KOPT-K1 (cell line): ENCODE measurements at regions not wholly inside any gene's neighbourhood (a gene's known extent, or its start where the extent isn't known, plus 50 kb on each side); places are given as distances from the start of the nearest gene placed in this dataset.
"Not testable (repeated sequence)": the region's sequence is repeated elsewhere in the genome, so short reads cannot be mapped to it uniquely, and the experiment has no call there.

ENCODE experiments used
- H3K27ac ChIP-seq: fragments of 200-600 bp; sonication (generic); 2 replicates; pipeline ENCODE4 v1.5.1; 2016; ENCODE audit warnings: antibody characterized with exemption, mild to moderate bottlenecking, low read depth, low read length; ENCODE audit not compliant: poor library complexity, severe bottlenecking
- H3K36me3 ChIP-seq: fragments of 200-600 bp; sonication (generic); 2 replicates; pipeline ENCODE4 v1.5.1; 2017; ENCODE audit warnings: antibody characterized with exemption, mild to moderate bottlenecking, low read length, moderate library complexity; ENCODE audit not compliant: insufficient read depth
- H3K9me3 ChIP-seq: fragments of 200-600 bp; sonication (generic); 2 replicates; pipeline ENCODE4 v1.5.1; 2017; ENCODE audit warnings: antibody characterized with exemption, low read length, mild to moderate bottlenecking; ENCODE audit not compliant: insufficient read depth, poor library complexity, severe bottlenecking

DNA sequence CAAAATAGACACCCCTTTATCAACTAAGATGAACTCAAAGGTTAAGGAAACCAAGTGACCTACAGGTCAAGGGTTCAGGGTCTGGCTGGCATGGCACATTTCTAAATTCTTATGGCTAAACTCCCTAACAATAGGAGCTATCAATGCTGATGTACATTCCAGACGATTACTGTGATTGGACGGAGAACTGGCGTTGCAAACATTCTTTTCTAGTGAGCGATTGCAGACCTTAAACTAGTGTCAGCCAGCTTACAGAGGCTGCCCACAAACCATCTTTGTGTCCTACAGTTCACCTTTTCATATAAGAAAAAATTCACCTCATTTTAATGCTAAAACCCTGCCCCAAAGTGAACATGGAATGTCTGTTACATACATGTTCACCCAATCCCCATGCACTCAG is 382.9 kb downstream of the MAT2B start:
- no peak overlapping the region for H3K27ac ChIP-seq
- no peaks in the 10 kb centered on the region for H3K36me3 ChIP-seq
- no peaks in the 10 kb centered on the region for H3K9me3 ChIP-seq

- Histone ChIP-seq H3K27ac (no peak overlapping the region), H3K9me3 (no peaks in the 10 kb centered on the region), H3K36me3 (no peaks in the 10 kb centered on the region)
These were observed 383.9 kb downstream of the MAT2B start for GRCh38 chr5:163889369-163889768.

- Histone ChIP-seq H3K27ac (no peak overlapping the region), H3K9me3 (no peaks in the 10 kb centered on the region), H3K36me3 (no peaks in the 10 kb centered on the region)
These were observed 384.8 kb downstream of the MAT2B start for GRCh38 chr5:163890261-163890660.

- no peaks in the 10 kb centered on the region for H3K36me3 ChIP-seq
- H3K9me3 ChIP-seq, result no peaks in the 10 kb centered on the region
- no peak overlapping the region for H3K27ac ChIP-seq
These were observed 387.9 kb downstream of the MAT2B start for GRCh38 chr5:163893281-163893680.

GRCh38 chr5:163894645-163895044 is 389.2 kb downstream of the MAT2B start:
- Histone ChIP-seq H3K27ac (no peak overlapping the region), H3K36me3 (no peaks in the 10 kb centered on the region), H3K9me3 (no peaks in the 10 kb centered on the region)

- Histone ChIP-seq H3K36me3 (no peaks in the 10 kb centered on the region), H3K27ac (no peak overlapping the region), H3K9me3 (no peaks in the 10 kb centered on the region)
These were observed 393.5 kb downstream of the MAT2B start for GRCh38 chr5:163898873-163899272.

DNA sequence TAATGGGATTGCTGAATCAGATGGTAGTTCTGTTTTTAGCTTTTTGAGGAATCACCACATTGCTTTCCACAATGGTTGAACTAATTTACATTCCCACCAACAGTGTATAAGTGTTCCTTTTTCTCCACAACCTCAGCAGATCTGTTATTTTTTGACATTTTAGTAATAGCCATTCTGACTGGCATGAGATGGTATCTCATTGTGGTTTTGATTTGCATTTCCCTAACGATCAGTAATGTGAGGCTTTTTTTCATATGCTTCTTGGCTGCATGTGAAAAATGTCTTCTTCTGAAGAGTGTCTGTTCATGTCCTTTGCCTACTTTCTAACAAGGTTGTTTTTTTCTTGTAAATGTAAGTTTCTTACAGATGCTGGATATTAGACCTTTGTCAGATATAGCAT is 402.4 kb downstream of the MAT2B start:
- not testable (repeated sequence) for H3K36me3 ChIP-seq, H3K9me3 ChIP-seq, H3K27ac ChIP-seq

DNA sequence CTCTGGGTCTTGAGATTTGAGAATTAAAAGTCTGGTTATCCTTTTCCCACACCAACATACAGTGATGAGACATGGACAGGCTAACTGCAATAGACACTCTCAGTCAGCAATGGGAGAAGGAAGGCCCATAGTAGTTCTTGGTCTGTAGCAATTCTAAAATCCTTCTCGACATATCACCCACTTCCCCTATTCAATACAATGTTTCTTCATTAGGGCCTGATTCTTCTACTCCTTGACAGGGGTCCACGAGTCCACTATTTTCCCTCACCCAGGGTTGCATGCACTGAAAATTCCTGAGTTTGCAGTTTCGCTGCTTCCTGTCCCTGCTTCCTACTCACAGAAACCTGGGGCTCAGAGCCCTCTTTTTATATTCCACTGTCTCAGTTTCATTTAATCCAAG is 402.8 kb downstream of the MAT2B start:
- Histone ChIP-seq H3K36me3 (no peaks in the 10 kb centered on the region), H3K9me3 (no peaks in the 10 kb centered on the region), H3K27ac (no peak overlapping the region)

GRCh38 chr5:163910226-163910625 is 404.8 kb downstream of the MAT2B start:
- no peaks in the 10 kb centered on the region for H3K9me3 ChIP-seq
- H3K27ac ChIP-seq, result no peak overlapping the region
- H3K36me3 ChIP-seq, result no peaks in the 10 kb centered on the region

- H3K9me3 ChIP-seq, result no peaks in the 10 kb centered on the region
- H3K36me3 ChIP-seq, result no peaks in the 10 kb centered on the region
- no peak overlapping the region for H3K27ac ChIP-seq
These were observed 406.6 kb downstream of the MAT2B start for GRCh38 chr5:163912046-163912445.

GRCh38 chr5:163913548-163913947 is 408.1 kb downstream of the MAT2B start:
- Histone ChIP-seq H3K36me3 (no peaks in the 10 kb centered on the region), H3K27ac (no peak overlapping the region), H3K9me3 (no peaks in the 10 kb centered on the region)

- no peak overlapping the region for H3K27ac ChIP-seq
- no peaks in the 10 kb centered on the region for H3K36me3 ChIP-seq
- H3K9me3 ChIP-seq, result no peaks in the 10 kb centered on the region
These were observed 409.5 kb downstream of the MAT2B start for GRCh38 chr5:163914910-163915309.

- Histone ChIP-seq H3K36me3 (no peaks in the 10 kb centered on the region), H3K9me3 (no peaks in the 10 kb centered on the region), H3K27ac (no peak overlapping the region)
These were observed 410.1 kb downstream of the MAT2B start for GRCh38 chr5:163915481-163915961.

DNA sequence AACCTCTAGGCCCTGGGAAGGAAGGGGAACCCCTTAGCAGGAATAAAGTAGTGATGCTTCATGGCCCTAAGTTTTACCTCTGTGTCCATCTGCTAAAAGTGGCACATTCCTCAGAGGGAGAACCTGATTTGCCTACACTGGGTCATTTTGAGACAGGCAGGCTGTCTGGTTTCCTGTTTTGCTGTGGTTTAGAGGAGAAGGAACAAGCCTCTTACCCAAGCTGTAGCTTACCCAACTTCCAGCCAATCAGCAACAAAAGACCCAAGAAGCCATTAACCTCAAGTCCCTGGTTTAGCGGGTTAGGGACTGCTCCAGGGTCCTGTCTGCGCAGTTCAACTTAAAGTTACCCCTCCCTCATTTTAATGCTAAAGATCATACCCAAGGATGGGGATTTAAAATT is 411.0 kb downstream of the MAT2B start:
- no peaks in the 10 kb centered on the region for H3K36me3 ChIP-seq

DNA sequence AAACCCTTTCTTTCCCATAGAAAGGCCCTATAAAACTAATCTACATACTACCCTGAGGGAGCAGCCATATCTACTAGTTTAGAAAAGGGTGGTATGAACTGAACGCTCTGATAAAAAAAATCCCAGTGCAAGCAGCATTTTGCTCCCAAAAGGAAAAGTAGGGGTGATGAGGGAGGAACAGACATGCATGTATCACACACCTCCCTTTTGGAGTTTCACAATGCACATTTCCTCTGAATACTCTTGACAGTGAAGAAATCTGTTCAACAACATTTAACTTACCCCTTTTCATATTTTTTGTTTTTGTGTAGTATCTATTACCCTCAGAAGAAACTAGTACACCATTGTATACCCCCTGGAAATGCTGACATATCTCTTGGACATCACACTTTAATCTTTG is 411.4 kb downstream of the MAT2B start:
- H3K27ac ChIP-seq, result no peak overlapping the region
- H3K36me3 ChIP-seq, result no peaks in the 10 kb centered on the region
- no peaks in the 10 kb centered on the region for H3K9me3 ChIP-seq

More for the DNA sequence above, 411.0 kb downstream of the MAT2B start:
- H3K9me3 ChIP-seq, result no peaks in the 10 kb centered on the region
- no peak overlapping the region for H3K27ac ChIP-seq

- Histone ChIP-seq H3K9me3 (no peaks in the 10 kb centered on the region), H3K27ac (no peak overlapping the region), H3K36me3 (no peaks in the 10 kb centered on the region)
These were observed 412.3 kb downstream of the MAT2B start for GRCh38 chr5:163917747-163918146.

- not testable (repeated sequence) for H3K36me3 ChIP-seq, H3K27ac ChIP-seq, H3K9me3 ChIP-seq
These were observed 429.6 kb downstream of the MAT2B start for GRCh38 chr5:163934990-163935389.
